ENCODE measurements at regions not wholly inside any gene's neighbourhood (a gene's known extent, or its start where the extent isn't known, plus 50 kb on each side); places are given as distances from the start of the nearest gene placed in this dataset.

- no peak for TF ChIP-seq CTCF (IDR thresholded peaks at IDR 0.05)
- TF ChIP-seq POLR2A (IDR thresholded peaks at IDR 0.05), result no peak
Measured at GRCh38 chr14:54207476-54208462, 189.0 kb upstream of the CDKN3 start.
